ENCODE measurements at regions not wholly inside any gene's neighbourhood (a gene's known extent, or its start where the extent isn't known, plus 50 kb on each side); places are given as distances from the start of the nearest gene placed in this dataset.

DNA sequence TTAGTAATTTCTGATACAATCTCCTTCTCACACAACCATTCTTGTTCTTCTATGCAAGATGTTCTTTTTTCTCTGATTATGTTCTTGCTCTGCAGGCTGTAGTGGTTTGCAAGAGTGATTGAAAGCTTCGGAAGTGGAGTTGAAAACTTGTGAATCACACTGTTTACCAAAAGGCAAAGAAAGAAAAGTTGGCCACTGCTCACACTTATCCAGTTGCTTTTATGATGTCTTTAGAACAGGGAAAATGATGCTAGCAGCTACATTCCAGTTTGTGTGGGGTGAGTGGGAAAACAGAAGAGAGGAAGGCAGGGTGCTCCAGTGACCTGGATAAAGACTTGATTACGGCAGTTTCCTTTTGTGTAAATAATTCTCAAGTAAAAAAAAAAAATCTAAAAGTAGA, 583.3 kb downstream of the TENT5A start:
- TF ChIP-seq, protein P1, sequence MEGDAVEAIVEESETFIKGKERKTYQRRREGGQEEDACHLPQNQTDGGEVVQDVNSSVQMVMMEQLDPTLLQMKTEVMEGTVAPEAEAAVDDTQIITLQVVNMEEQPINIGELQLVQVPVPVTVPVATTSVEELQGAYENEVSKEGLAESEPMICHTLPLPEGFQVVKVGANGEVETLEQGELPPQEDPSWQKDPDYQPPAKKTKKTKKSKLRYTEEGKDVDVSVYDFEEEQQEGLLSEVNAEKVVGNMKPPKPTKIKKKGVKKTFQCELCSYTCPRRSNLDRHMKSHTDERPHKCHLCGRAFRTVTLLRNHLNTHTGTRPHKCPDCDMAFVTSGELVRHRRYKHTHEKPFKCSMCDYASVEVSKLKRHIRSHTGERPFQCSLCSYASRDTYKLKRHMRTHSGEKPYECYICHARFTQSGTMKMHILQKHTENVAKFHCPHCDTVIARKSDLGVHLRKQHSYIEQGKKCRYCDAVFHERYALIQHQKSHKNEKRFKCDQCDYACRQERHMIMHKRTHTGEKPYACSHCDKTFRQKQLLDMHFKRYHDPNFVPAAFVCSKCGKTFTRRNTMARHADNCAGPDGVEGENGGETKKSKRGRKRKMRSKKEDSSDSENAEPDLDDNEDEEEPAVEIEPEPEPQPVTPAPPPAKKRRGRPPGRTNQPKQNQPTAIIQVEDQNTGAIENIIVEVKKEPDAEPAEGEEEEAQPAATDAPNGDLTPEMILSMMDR (IDR thresholded peaks at IDR 0.05; ENCODE audit: low read depth, low read length), result no peak

DNA sequence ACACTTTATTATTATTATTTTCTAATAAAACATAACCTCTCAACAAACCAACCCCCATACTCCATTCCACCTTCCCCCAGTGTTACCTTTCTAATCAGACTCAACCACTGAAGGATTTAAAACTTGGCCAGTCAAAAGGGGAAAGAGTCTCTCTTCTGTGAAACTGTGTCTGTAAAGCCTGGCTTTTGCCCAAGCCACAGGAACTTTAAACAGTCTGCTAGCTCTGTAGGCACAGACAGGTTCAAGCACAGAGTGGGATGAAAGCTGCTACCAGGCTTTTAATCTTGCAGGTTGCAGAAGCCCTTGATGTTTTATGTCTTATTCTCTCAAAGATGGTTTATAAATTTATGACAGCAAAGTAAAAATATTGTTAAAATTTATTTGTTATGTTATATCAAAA, 585.7 kb downstream of the TENT5A start:
- DNase-seq (ENCODE audit: low read depth, low spot score), result peak; percentile 81
- TF ChIP-seq, protein P1 (IDR thresholded peaks at IDR 0.05; ENCODE audit: low read depth, low read length), result no peak
- H3K4me3 ChIP-seq (ENCODE audit: low read depth, low read length), result no peak overlapping the region
- in situ Hi-C loops (cut with HindIII; ENCODE audit: low sequenced_read_pairs), result no loop called here

More for the DNA sequence above, 583.3 kb downstream of the TENT5A start:
- in situ Hi-C loops (cut with HindIII; ENCODE audit: low sequenced_read_pairs), result no loop called here
- H3K4me3 ChIP-seq (ENCODE audit: low read depth, low read length), result no peak overlapping the region
- DNase-seq (ENCODE audit: low read depth, low spot score), result peak; percentile 81

DNA sequence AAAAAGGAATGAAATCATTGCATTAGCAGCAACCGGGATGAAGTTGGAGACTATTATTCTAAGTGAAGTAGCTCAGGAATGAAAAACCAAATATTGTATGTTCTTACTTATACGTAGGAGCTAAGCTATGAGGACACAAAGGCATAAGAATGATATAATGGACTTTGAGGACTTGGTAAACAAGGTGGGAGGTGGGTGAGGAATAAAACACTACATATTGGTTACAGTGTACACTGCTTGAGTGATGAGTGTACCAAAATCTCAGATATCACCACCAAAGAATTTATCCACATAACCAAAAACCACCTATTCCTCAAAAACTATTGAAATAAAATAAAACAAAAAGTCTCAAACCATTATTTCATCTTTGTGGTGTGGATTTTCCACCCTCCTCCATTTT, 593.5 kb downstream of the TENT5A start:
- TF ChIP-seq, protein P1 (IDR thresholded peaks at IDR 0.05; ENCODE audit: low read depth, low read length), result no peak
- in situ Hi-C loops (cut with HindIII; ENCODE audit: low sequenced_read_pairs), result no loop called here
- DNase-seq (ENCODE audit: low read depth, low spot score), result peak; percentile 29
- no peak overlapping the region for H3K4me3 ChIP-seq (ENCODE audit: low read depth, low read length)

DNA sequence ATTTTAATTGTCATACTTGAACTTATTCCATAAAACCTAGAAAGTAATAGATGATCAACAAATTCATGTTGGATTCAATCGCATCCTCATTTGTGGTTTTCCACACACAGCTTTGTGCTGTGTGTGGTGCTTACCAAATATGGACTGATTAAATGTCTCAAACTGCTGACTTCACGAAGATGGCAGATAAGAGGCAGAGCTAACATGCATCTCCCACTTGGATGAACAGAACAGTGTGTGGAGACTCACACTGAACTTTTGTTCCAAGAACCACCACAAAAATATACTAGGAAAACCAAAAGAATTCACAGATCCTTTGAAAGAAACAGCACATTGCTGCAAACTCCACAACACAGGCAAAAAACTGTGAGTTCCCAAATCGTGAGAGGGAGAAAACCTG, 603.7 kb downstream of the TENT5A start:
- H3K4me3 ChIP-seq (ENCODE audit: low read depth, low read length), result no peak overlapping the region
- TF ChIP-seq, protein P1 (IDR thresholded peaks at IDR 0.05; ENCODE audit: low read depth, low read length), result no peak
- in situ Hi-C loops (cut with HindIII; ENCODE audit: low sequenced_read_pairs), result no loop called here
- peak; percentile 65 for DNase-seq (ENCODE audit: low read depth, low spot score)

DNA sequence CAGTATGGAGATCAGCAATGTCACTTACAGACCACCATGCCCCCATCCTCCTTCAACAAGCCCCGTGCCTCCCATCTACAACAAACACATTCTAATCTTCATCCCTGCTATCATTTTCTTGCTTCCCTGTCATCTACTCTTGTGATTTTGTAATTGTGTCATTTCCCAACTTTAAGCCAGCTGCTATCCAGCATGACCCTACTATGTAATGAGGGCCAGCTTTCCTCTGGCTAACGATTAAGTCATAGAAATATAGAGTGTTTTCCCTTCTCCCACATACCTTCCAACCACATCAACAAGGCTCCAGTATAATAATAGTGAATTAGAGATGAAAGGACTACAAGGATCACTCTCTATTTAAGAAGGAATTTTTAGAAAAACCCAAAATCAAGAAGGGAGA, 607.0 kb downstream of the TENT5A start:
- in situ Hi-C loops (cut with HindIII; ENCODE audit: low sequenced_read_pairs), result no loop called here
- no peak overlapping the region for H3K4me3 ChIP-seq (ENCODE audit: low read depth, low read length)
- TF ChIP-seq, protein P1 (IDR thresholded peaks at IDR 0.05; ENCODE audit: low read depth, low read length), result no peak
- no peak for DNase-seq (ENCODE audit: low read depth, low spot score)

DNA sequence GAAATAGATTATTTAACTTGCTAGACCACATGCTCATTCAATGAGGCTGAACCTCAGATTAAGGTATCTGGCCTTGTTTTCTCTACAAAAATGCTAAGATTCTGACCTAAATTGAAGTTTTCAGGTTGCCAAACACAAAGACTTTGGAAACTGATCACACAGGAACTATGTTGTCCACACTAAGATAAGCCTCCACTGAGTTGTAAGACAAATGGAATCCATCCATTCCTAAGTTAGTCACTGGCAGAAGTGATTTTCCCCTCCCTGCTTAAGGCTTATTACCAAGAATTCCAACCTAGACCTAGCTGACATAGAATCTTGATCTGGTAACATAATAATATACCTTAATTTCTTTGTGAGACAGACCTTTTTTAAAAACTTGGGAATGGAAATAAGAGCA, 608.1 kb downstream of the TENT5A start:
- in situ Hi-C loops (cut with HindIII; ENCODE audit: low sequenced_read_pairs), result no loop called here
- DNase-seq (ENCODE audit: low read depth, low spot score), result peak; percentile 38
- H3K4me3 ChIP-seq (ENCODE audit: low read depth, low read length), result no peak overlapping the region
- TF ChIP-seq, protein P1 (IDR thresholded peaks at IDR 0.05; ENCODE audit: low read depth, low read length), result no peak

DNA sequence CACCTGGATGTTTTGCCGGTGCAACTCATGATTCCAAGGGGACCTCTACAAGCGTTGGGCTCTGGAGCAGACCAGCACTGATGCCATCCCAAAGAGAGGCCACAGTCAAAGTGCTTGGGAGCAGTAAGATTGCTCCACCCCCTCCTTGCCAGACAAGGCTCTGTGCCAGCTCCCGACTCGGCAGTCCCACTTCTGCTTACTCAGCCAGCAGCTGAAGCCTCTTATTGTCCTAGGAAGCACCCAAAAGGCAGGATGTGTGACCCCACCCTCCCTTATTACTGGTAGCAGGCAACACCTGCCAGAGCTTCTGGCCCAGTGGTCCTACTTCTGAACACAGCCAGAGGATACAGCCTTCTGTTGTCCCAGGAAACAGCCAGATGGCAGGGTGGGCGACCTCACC, 614.2 kb downstream of the TENT5A start:
- in situ Hi-C loops (cut with HindIII; ENCODE audit: low sequenced_read_pairs), result no loop called here
- no peak for DNase-seq (ENCODE audit: low read depth, low spot score)
- no peak overlapping the region for H3K4me3 ChIP-seq (ENCODE audit: low read depth, low read length)
- TF ChIP-seq, protein P1 (IDR thresholded peaks at IDR 0.05; ENCODE audit: low read depth, low read length), result no peak
